ENCODE measurements at regions not wholly inside any gene's neighbourhood (a gene's known extent, or its start where the extent isn't known, plus 50 kb on each side); places are given as distances from the start of the nearest gene placed in this dataset.

DNA sequence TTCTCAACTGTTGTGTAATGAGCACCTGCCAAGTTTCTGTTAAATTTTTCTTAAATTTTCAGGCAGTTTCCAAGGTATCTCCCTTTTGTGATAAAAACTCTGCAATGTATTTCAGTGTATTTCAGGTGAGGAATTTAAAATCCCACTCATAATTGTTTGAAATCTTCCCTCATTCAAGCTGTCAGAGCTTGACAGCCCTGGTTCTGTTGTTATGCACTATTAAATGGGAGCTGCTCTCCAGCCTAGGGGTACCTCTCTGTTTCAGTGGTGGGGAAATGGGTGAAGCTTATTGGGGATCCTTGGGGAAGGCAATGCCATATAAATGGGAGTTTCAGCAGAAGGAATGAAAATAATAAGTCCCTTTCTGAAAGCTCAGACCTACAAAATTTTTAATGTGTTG, 178.0 kb upstream of the TMCO5A start:
- no peak for DNase-seq (ENCODE audit: low spot score)
- no peak for ATAC-seq (ENCODE audit: insufficient number of reproducible peaks, low FRiP score, low read depth)

DNA sequence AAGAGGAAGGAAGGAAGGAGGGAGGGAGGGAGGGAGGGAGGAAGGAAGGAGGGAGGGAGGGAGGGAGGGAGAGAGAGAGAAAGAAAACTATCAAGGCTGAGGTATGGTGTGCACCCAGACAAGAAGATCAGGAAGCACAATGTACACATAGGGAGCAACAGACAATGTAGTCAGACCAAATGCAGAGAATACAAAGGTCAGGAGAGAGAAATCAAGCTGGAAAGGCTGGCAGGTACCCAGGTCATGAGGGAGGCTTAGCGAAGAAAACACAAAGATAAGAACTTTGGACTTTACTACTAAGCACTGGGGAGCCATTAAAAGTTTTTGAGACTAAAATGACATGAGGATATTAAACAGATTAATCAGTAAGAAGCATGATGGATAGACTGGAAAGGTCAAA, 176.0 kb upstream of the TMCO5A start:
- Histone ChIP-seq H3K27ac (no peak overlapping the region), H3K27me3 (replicated peaks; ENCODE audit: insufficient read depth) (no peaks in the 10 kb centered on the region), H3K4me1 (ENCODE audit: control insufficient read depth in 1 of 2, low read depth in 2 of 2) (no peaks in the 10 kb centered on the region), H3K36me3 (no peaks in the 10 kb centered on the region), H3K4me3 (no peak overlapping the region), H3K9me3 (no peaks in the 10 kb centered on the region)
- TF ChIP-seq, protein P1, sequence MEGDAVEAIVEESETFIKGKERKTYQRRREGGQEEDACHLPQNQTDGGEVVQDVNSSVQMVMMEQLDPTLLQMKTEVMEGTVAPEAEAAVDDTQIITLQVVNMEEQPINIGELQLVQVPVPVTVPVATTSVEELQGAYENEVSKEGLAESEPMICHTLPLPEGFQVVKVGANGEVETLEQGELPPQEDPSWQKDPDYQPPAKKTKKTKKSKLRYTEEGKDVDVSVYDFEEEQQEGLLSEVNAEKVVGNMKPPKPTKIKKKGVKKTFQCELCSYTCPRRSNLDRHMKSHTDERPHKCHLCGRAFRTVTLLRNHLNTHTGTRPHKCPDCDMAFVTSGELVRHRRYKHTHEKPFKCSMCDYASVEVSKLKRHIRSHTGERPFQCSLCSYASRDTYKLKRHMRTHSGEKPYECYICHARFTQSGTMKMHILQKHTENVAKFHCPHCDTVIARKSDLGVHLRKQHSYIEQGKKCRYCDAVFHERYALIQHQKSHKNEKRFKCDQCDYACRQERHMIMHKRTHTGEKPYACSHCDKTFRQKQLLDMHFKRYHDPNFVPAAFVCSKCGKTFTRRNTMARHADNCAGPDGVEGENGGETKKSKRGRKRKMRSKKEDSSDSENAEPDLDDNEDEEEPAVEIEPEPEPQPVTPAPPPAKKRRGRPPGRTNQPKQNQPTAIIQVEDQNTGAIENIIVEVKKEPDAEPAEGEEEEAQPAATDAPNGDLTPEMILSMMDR (IDR thresholded peaks at IDR 0.05), result no peak
- ATAC-seq (ENCODE audit: insufficient number of reproducible peaks, low FRiP score, low read depth) (no peak), DNase-seq (ENCODE audit: low spot score) (no peak)

More for the DNA sequence above, 178.0 kb upstream of the TMCO5A start:
- Histone ChIP-seq H3K36me3 (no peaks in the 10 kb centered on the region), H3K9me3 (no peaks in the 10 kb centered on the region), H3K4me3 (no peak overlapping the region), H3K27me3 (replicated peaks; ENCODE audit: insufficient read depth) (no peaks in the 10 kb centered on the region), H3K4me1 (ENCODE audit: control insufficient read depth in 1 of 2, low read depth in 2 of 2) (no peaks in the 10 kb centered on the region), H3K27ac (no peak overlapping the region)
- TF ChIP-seq, protein P1 (IDR thresholded peaks at IDR 0.05), result no peak

DNA sequence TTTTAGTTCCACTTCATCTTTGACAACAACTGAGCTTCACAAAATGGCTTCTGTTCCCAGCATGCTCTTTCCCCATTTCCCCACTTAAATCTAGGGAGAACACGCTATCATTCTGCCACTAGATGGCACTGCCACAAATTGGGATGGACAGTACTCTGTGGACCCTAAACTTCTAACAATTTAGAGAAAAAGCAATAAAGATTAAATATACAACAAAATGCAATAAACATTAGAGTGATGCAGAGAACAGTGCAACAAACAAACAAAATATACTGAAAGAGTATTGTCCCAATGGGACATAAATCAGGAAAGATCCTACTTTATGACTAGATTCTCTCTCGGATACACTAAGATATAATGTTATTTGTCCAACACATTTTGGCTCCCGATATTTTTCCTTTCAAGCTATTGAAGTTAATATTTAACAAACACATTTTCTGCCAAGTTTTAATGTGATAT, 169.7 kb upstream of the TMCO5A start:
- TF ChIP-seq, protein P1 (IDR thresholded peaks at IDR 0.05), result peak; percentile 19
- Histone ChIP-seq H3K9me3 (no peaks in the 10 kb centered on the region), H3K36me3 (no peaks in the 10 kb centered on the region), H3K27ac (no peak overlapping the region), H3K27me3 (replicated peaks; ENCODE audit: insufficient read depth) (no peaks in the 10 kb centered on the region), H3K4me1 (ENCODE audit: control insufficient read depth in 1 of 2, low read depth in 2 of 2) (no peaks in the 10 kb centered on the region), H3K4me3 (no peak overlapping the region)
- DNase-seq (ENCODE audit: low spot score) (no peak), ATAC-seq (ENCODE audit: insufficient number of reproducible peaks, low FRiP score, low read depth) (no peak)

DNA sequence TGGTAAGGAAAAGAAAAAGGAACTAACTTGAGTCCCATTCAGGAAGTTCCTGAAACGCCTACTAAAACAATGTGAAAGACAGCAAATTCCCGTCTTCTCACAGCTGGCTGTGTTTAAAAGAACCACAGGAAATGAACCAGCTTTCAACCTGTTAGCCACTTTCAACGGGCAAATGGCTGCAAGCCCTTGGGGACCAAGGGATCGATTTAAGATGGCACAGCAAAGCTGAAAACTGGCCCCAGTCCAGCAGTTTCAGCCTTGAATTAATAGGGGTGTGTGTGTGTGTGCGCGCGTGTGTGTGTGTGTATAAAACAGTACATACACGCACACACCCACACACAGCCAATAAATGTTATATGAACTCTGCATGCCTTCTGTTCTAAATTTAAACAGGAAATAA, 168.7 kb upstream of the TMCO5A start:
- Histone ChIP-seq H3K27me3 (replicated peaks; ENCODE audit: insufficient read depth) (no peaks in the 10 kb centered on the region), H3K4me1 (ENCODE audit: control insufficient read depth in 1 of 2, low read depth in 2 of 2) (no peaks in the 10 kb centered on the region), H3K4me3 (no peak overlapping the region), H3K9me3 (no peaks in the 10 kb centered on the region), H3K36me3 (no peaks in the 10 kb centered on the region), H3K27ac (no peak overlapping the region)
- TF ChIP-seq, protein P1 (IDR thresholded peaks at IDR 0.05), result no peak
- no peak for ATAC-seq (ENCODE audit: insufficient number of reproducible peaks, low FRiP score, low read depth)
- no peak for DNase-seq (ENCODE audit: low spot score)

DNA sequence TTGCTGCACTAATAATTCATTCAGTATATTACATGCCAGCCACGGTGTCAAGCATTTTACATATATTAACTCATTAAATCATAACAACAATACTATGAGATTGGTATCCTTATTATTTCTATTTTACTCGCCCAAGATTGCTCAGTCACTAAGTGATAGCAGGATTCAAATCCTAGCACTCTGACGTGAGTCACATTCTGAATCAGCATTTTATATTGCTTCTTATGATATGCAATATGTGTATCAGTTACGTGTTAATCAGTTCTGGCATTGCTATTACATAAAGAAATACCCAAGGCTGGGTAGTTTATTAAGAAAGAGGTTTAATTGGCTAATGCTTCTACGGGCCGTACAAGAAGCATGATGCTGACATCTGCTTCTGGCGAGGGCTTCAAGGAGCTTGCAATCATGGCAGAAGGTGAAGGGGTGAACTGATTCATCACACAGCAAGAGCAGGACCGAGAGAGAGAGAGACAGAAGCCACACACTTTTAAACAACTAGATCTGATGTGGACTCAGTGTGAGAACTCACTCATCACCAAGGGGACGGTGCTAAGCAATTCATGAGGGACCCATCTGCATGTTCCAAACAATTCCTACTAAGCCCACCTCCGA, 166.5 kb upstream of the TMCO5A start:
- no peak for DNase-seq (ENCODE audit: low spot score)

More for the DNA sequence above, 166.5 kb upstream of the TMCO5A start:
- H3K4me1 ChIP-seq (ENCODE audit: control insufficient read depth in 1 of 2, low read depth in 2 of 2), result no peaks in the 10 kb centered on the region
- H3K27me3 ChIP-seq (replicated peaks; ENCODE audit: insufficient read depth), result no peaks in the 10 kb centered on the region
- no peaks in the 10 kb centered on the region for H3K9me3 ChIP-seq
- TF ChIP-seq, protein P1 (IDR thresholded peaks at IDR 0.05), result no peak
- no peak overlapping the region for H3K27ac ChIP-seq
- H3K4me3 ChIP-seq, result no peak overlapping the region
- ATAC-seq (ENCODE audit: insufficient number of reproducible peaks, low FRiP score, low read depth), result no peak
- no peaks in the 10 kb centered on the region for H3K36me3 ChIP-seq
